Testis (tissue), 2 donors: ENCODE measurements at regions not wholly inside any gene's neighbourhood (a gene's known extent, or its start where the extent isn't known, plus 50 kb on each side); places are given as distances from the start of the nearest gene placed in this dataset.

Experiments used
- DNase-seq: peaks from one replicate; pipeline ENCODE4 v3.0.0-alpha.2; 2019
- H3K27ac ChIP-seq, 2 donors: fragments of 200-600 bp; sonication (generic); one replicate each; pipeline ENCODE4 v1.5.1; 2019
- H3K27me3 ChIP-seq: fragments of 200-600 bp; sonication (generic); one replicate; pipeline ENCODE4 v1.5.1; 2019
- H3K36me3 ChIP-seq: fragments of 200-600 bp; sonication (generic); one replicate; pipeline ENCODE4 v1.5.1; 2017; ENCODE audit warnings: low read depth; ENCODE audit errors: missing control alignments
- H3K4me1 ChIP-seq: fragments of 200-600 bp; sonication (generic); one replicate; pipeline ENCODE4 v1.5.1; 2019
- H3K4me3 ChIP-seq, 2 donors: fragments of 200-600 bp; sonication (generic); one replicate each; pipeline ENCODE4 v1.5.1; 2017 to 2019
- H3K9me3 ChIP-seq: fragments of 200-600 bp; sonication (generic); one replicate; pipeline ENCODE4 v1.5.1; 2017
- POLR2A ChIP-seq: fragments of 450-650 bp; IDR thresholded peaks from one replicate; pipeline ENCODE4 v1.6.1; 2017; ENCODE audit warnings: antibody characterized with exemption, mild to moderate bottlenecking, moderate library complexity
- WGBS, 2 donors: methylation state at CpG; one replicate each; pipeline ENCODE4 v1.1.5; 2018; 5-methylcytosine and 5-hydroxymethylcytosine counted together
- intact Hi-C: fragments of 100-400 bp; cut with DNase I; formaldehyde crosslinking; loops from one replicate; pipeline ENCODE4 v1.15.1; 2023; ENCODE audit warnings: low total_unique reads
- TF ChIP-seq, protein P1 (sequence below), 3 experiments: fragments of 450-650 bp in 2 of 3; fragments of 200-600 bp in 1 of 3; sonication (generic) in 1 of 3; IDR thresholded peaks; one replicate each; pipeline ENCODE4 v1.5.1; 2016 to 2019; ENCODE audit warnings: antibody characterized with exemption in 3 of 3, mild to moderate bottlenecking in 2 of 3, moderate library complexity in 1 of 3

DNA sequence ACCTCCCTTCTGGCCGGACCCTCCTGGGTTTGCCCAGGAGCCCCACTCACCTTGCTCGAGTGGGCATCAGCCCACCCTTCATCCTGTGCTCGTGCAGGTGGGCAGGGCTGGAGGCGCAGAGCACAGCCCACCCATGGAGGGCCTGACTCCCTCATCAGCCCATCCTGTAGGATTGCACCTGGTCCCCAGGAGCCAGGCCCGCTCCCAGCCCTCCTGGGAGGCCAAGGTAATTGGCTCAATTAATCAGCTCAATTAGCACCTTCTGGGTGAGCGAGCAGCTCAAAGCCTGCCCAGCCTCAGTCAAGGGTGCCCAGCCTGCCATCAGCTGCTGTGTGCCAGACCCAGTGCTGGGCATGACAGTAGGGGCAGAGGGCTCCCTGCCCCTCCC, 58.1 kb upstream of the NECTIN1 start:
- no peak for TF ChIP-seq POLR2A
- TF ChIP-seq, protein P1, sequence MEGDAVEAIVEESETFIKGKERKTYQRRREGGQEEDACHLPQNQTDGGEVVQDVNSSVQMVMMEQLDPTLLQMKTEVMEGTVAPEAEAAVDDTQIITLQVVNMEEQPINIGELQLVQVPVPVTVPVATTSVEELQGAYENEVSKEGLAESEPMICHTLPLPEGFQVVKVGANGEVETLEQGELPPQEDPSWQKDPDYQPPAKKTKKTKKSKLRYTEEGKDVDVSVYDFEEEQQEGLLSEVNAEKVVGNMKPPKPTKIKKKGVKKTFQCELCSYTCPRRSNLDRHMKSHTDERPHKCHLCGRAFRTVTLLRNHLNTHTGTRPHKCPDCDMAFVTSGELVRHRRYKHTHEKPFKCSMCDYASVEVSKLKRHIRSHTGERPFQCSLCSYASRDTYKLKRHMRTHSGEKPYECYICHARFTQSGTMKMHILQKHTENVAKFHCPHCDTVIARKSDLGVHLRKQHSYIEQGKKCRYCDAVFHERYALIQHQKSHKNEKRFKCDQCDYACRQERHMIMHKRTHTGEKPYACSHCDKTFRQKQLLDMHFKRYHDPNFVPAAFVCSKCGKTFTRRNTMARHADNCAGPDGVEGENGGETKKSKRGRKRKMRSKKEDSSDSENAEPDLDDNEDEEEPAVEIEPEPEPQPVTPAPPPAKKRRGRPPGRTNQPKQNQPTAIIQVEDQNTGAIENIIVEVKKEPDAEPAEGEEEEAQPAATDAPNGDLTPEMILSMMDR (IDR thresholded peaks at IDR 0.05), result no peak
- no peak overlapping the region for H3K4me3 ChIP-seq
- H3K27ac ChIP-seq, result no peak overlapping the region
- H3K27me3 ChIP-seq, result no peaks in the 10 kb centered on the region
- no peaks in the 10 kb centered on the region for H3K9me3 ChIP-seq
- H3K36me3 ChIP-seq, result no peaks in the 10 kb centered on the region
- no peak for DNase-seq
- WGBS, 2 donors, result 80 to 92% methylated on average over 6 of the region's 6 CpGs
- intact Hi-C loops, result no loop called here
- no peaks in the 10 kb centered on the region for H3K4me1 ChIP-seq

DNA sequence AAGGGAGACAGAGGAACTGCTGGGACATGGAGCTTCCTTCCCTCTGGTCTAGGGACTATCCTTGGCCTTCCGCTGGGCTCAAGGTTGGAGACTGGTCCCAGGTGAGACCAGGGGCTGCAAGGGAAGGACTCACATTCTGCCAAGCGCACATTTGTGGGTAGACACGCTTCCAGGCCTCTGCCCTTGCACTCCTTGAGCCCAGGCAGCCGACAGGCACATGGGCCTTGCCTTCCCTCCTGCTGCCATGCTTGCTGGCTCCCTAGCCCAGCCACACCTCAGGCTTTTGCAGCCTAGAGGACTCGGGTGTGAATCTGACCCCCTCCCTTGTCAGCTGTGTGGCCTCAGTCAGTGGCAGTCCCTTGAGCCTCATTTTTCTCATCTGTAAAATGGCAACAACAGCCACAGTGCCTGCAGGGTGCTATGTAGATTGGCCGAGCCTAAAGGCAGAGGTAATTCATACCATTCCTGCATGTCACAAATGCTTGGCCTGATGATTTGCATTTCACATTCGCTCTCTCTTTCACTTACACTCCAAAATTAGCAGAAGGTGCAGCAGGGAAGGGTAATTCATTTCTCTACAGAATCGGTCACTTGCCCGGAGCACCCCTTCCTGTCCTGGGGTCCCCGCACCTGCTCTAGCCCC, 57.6 kb upstream of the NECTIN1 start:
- no peaks in the 10 kb centered on the region for H3K27me3 ChIP-seq
- no peaks in the 10 kb centered on the region for H3K9me3 ChIP-seq
- WGBS, 2 donors, result 96 to 99% methylated on average over 10 of the region's 10 CpGs
- intact Hi-C loops, result no loop called here
- no peak for TF ChIP-seq POLR2A
- TF ChIP-seq, protein P1 (IDR thresholded peaks at IDR 0.05), result no peak
- no peaks in the 10 kb centered on the region for H3K36me3 ChIP-seq
- H3K4me3 ChIP-seq, result no peak overlapping the region
- no peak overlapping the region for H3K27ac ChIP-seq
- no peak for DNase-seq
- no peaks in the 10 kb centered on the region for H3K4me1 ChIP-seq

DNA sequence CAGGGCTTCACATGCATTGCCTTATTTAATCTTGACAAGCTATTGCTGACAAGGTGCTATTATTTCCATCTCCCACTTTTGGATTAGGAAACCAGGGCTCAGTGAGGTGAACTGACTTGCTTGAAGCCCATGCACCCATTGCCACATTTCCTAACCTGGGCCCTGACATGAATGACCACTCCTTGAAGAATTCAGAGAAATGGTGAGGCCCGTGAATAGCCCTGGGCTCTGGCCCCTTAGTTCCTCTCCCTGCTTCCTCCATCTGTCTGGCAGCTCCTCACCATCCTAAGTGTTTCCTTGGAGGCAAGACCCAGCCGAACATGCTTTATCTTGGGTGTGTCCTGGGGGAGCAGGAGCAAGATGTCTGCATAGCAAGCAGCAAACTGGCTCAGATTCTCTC, 56.1 kb upstream of the NECTIN1 start:
- Histone ChIP-seq H3K9me3 (no peaks in the 10 kb centered on the region), H3K4me1 (no peaks in the 10 kb centered on the region), H3K36me3 (no peaks in the 10 kb centered on the region), H3K27me3 (no peaks in the 10 kb centered on the region), H3K4me3 (no peak overlapping the region), H3K27ac (no peak overlapping the region)
- TF ChIP-seq POLR2A, result no peak
- TF ChIP-seq, protein P1 (IDR thresholded peaks at IDR 0.05), result no peak
- WGBS, 2 donors, result 77% methylated on average over 2 of the region's 2 CpGs; no CpG with 5 or more reads in 1 of the 2 donors
- no peak for DNase-seq
- intact Hi-C loops, result no loop called here

DNA sequence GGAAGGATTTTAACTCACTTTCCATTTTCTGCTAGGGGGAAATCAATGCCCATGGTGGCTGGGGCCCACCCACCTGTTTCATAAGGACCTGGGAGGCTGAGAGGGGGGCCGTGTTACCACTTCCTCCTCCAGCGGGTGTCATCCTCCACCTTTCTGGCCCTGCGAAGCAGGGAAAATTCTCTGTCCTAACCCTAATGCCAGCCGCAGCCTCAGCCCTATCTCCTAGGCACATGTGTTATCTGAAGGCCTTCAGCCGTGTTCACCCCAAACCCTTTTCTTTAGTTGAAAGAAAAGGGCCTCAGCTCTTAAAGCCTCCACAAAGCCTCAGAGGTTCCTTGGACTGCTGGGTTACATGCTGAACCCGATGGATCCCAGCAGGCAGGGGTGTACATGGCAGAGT, 55.4 kb upstream of the NECTIN1 start:
- no peak overlapping the region for H3K4me3 ChIP-seq
- WGBS, 2 donors, result 91 to 95% methylated on average over 6 of the region's 6 CpGs
- no peaks in the 10 kb centered on the region for H3K27me3 ChIP-seq
- H3K27ac ChIP-seq, result no peak overlapping the region
- DNase-seq, result no peak
- intact Hi-C loops, result no loop called here
- TF ChIP-seq POLR2A, result no peak
- TF ChIP-seq, protein P1 (IDR thresholded peaks at IDR 0.05), result no peak
- H3K9me3 ChIP-seq, result no peaks in the 10 kb centered on the region
- no peaks in the 10 kb centered on the region for H3K36me3 ChIP-seq
- H3K4me1 ChIP-seq, result peaks cover 3% of the 10 kb centered on the region
